Left renal cortex interstitium (tissue), 4 donors: ENCODE measurements at regions not wholly inside any gene's neighbourhood (a gene's known extent, or its start where the extent isn't known, plus 50 kb on each side); places are given as distances from the start of the nearest gene placed in this dataset.

Experiments
- DNase-seq, 4 donors: peaks; one replicate each; pipeline ENCODE4 v3.0.0-alpha.2; 2013; ENCODE audit warnings: low read depth in 4 of 4, low spot score in 2 of 4, missing footprints in 1 of 4

GRCh38 chr12:34361721-34362316 is 339.5 kb downstream of the ALG10 start:
- no peak for DNase-seq

GRCh38 chr12:34363050-34363673 is 340.9 kb downstream of the ALG10 start:
- no peak for DNase-seq

- DNase-seq = no peak
Measured at GRCh38 chr12:34368079-34368478, 345.8 kb downstream of the ALG10 start.

DNA sequence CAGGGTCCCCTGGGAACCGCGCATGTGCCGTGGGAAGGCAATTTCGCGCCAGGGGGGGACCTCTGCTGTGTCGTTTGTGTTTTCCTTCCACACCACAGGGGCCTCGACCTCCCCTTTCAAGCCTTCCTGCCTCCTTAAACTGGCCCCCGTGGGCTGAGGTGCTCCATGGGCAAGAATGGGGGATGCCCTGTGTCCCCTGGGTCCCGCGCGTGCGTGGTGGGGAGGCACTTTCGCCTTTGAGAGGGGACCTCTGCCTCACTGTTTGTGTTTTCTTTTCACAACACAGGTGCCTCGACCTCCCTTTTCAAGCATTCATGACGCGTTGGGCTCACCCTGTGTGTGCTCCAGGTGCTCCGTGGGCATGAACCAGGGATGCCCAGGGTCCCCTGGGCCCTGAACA is 348.8 kb downstream of the ALG10 start:
- DNase-seq = no peak

GRCh38 chr12:34372003-34372402 is 349.7 kb downstream of the ALG10 start:
- no peak for DNase-seq

- no peak for DNase-seq
Measured at GRCh38 chr12:34373926-34374325, 351.6 kb downstream of the ALG10 start.

GRCh38 chr12:34376133-34376799 is 354.0 kb downstream of the ALG10 start:
- no peak for DNase-seq

DNA sequence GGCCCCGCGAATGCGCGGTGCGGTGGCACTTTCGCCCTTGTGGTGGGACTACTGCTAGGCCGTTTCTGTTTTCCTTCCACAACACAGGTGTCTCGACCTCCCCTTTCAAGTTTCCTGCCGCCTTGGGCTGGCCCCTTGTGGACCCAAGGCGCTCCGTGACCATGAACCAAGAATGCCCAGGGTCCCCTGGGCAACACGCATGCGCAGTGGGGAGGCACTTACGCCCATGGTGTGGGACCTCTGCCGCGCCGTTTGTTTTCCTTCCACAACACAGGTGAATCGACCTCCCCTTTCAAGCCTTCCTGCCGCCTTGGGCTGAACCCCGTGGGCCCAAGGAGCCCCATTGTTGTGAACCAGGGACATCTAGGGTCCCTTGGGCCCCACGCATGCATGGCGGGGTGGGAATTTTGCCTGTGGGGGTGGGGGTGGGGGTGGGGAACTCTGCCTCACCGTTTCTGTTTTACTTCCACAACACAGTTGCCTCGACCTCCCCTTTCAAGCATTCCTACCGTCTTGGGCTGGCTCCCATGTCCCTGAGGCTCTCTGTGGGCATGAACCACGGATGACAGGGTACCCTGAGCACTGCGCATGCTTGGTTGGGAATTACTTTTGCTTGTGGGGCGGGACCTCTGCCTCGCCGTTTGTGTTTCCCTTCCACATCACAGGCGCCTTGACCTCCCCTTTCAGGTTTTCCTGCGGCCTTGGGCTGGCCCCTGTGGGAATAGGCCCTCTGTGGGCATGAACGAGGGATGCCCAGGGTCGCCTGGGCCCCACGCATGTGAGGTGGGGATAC is 355.1 kb downstream of the ALG10 start:
- no peak for DNase-seq

DNA sequence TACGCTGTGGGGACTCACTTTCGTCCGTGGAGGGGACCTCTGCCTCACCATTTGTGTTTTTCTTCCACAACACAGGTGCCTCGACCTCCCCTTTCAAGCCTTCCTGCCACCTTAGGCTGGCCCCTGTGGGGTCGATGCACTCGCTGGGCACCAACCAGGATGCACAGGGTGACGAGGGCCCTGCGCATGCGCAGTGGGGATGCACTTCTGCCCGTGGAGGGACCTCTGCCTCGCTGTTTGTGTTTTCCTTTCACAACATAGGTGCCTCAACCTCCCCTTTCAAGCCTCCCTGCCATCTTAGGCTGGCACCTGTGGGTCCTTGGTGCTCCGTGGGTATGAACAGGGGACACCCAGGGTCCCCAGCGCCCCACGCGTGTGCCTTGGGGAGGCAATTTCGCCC is 356.8 kb downstream of the ALG10 start:
- DNase-seq = no peak

- no peak for DNase-seq
Measured at GRCh38 chr12:34384693-34385092, 362.4 kb downstream of the ALG10 start.

DNA sequence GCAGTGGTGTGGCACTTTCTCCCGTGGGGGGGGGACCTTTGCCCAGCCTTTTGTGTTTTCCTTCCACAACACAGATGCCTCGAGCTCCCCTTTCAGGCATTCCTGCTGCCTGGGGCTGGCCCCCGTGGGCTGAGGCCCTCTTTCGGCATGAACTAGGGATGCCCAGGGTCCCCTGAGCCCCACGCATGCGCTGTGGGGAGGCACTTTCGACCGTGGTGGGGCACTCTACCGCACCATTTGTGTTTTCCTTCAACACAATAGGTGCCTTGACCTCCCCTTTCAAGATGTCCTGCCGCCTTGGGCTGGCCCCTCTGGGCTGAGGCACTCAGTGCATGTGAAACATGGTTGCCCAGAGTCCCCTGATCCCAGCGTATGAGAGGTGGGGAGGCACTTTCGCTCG is 363.7 kb downstream of the ALG10 start:
- no peak for DNase-seq

DNA sequence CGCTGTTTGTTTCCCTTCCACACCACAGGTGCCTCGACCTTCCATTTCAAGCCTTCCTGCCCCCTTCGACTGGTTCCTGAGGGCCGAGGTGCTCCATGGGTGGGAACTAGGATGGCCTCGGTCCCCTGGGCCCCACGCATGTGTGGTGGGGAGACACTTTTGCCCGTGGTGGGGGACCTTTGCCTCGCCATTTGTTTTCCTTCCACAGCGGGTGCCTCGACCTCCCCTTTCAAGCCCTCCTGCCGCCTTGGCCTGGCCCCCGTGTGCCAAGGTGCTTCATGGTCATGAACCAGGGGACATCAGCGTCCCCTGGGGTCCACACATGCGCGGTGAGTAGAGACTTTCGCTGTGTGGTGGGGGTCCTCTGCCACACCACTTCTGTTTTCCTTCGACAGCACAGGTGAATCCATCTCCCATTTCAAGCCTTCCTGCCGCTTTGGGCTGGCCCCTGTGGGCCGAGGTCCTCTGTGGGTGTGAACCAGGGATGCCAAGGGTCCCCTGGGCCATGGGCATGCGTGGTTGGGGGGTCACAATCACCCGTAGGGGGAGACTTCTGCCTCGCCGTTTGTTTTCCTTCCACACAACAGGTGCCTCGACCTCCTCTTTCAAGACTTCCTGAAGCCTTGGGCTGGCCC is 364.4 kb downstream of the ALG10 start:
- no peak for DNase-seq

DNA sequence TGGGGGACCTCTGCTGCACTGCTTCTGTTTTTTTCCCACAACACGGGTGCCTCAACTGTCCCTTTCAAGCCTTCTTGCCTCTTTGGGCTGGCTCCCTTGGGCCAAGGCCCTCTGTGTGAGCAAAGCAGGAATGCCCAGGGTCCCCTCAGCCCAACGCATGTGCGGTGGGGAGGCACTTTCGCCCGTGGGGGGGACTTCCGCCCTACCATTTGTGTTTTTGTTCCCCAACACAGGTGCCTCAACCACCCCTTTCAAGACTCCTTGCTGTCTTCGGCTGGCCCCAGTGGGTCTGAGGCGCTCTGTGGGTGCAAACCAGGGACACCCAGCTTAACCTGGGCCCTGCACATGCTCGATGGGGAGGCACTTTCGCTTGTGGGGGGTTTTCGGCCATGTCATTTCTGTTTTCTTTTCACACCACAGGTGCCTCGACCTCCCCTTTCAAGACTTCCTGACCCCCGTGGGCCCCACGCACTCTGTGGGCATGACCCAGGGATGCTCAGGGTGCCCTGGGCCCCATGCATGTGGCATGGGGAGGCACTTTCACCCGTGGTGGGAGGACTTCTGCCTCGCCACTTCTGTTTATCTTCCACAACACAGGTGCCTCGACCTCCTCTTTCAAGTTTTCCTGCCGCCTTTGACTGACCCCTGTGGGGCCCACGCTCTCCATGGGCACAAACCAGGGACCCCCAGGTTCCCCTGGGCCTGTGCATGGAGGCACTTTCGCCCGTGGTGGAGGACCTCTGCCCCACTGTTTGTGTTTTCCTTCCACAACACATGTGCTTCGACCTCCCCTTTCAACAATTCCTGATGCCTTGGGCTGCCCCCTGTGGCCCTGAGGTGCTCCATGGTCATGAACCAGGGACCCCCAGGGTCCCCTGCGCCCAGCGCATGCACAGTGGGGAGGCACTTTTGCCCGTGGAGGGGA is 365.7 kb downstream of the ALG10 start:
- no peak for DNase-seq

- no peak for DNase-seq
Measured at GRCh38 chr12:34388636-34389377, 366.5 kb downstream of the ALG10 start.

GRCh38 chr12:34389378-34390170 is 367.3 kb downstream of the ALG10 start:
- DNase-seq = no peak

GRCh38 chr12:34390171-34390841 is 368.0 kb downstream of the ALG10 start:
- DNase-seq = no peak

GRCh38 chr12:34390846-34391700 is 368.8 kb downstream of the ALG10 start:
- no peak for DNase-seq
